ENCODE measurements at regions not wholly inside any gene's neighbourhood (a gene's known extent, or its start where the extent isn't known, plus 50 kb on each side); places are given as distances from the start of the nearest gene placed in this dataset.

DNA sequence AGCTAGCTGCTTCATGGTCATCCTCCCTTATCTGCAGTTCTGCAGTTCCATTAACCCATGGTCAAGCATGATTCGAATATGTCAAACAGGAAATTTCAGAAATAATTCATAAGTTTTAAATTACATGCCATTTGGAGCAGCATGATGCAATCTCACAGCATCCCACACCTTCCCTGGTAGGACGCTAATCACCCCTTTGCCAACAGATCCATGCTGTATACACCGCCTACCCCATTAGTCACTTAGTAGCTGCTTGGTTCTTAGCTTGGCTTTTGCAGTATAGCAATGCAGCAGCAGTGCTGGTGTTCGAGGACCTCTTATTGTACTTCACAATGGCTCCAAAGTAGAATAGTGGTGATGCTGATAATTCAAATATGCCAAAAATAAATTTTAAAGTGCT lies 739.7 kb upstream of the CDH9 start:
- Histone ChIP-seq H2AFZ (ENCODE audit: low read depth) (no peak overlapping the region), H3K27me3 (ENCODE audit: insufficient read depth) (no peaks in the 10 kb centered on the region; the same call in 1 of the 2 replicates), H3K4me1 (ENCODE audit: control insufficient read depth in 1 of 2, insufficient read depth in 2 of 2, low read depth in 1 of 2, low read length in 1 of 2) (no peaks in the 10 kb centered on the region), H3K4me2 (no peak overlapping the region), H3K9me2 (no peaks in the 10 kb centered on the region), H3K27ac (ENCODE audit: low read depth in 2 of 2, low read length in 1 of 2) (no peak overlapping the region), H3K4me3 (ENCODE audit: low read depth in 2 of 2, low read length in 1 of 2) (no peak overlapping the region), H3K9ac (no peak overlapping the region), H3F3A (replicated peaks; ENCODE audit: insufficient read depth) (no peaks in the 10 kb centered on the region), H3K79me2 (ENCODE audit: insufficient read depth) (no peaks in the 10 kb centered on the region), H4K20me1 (ENCODE audit: insufficient read depth) (no peaks in the 10 kb centered on the region), H3K9me3 (no peaks in the 10 kb centered on the region), H3K36me3 (replicated peaks in 1 of 2; ENCODE audit: control insufficient read depth in 1 of 2, insufficient read depth in 2 of 2, low read length in 1 of 2) (no peaks in the 10 kb centered on the region)
- 7% methylated on average over 4 of the region's 4 CpGs for WGBS (ENCODE audit: low lambda C conversion rate)
- ChIA-PET CTCF (no interaction called here), POLR2A (no interaction called here)
- DNase-seq = no peak
- no peak for TF ChIP-seq TEAD4 (IDR thresholded peaks at IDR 0.05; ENCODE audit: borderline replicate concordance, insufficient read depth)

DNA sequence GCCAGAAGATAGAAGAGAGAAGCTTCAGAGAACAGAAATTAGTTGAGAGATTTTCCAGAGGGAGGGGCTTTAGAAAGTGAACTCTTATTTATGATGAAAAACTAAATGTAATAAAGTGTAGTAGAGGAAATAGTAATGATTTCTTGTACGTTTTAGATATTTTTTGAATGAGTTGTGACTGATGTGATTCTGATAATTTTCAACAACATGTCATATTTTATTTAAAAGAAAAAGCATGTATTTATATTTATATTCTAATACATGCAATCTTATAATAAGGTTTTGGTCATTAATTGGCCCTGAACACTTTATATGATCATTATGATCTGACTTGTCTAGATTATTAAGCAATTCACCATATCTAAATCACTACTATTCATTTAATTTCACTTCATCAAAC lies 735.2 kb upstream of the CDH9 start:
- POLR2A ChIA-PET = no interaction called here
- WGBS (ENCODE audit: low lambda C conversion rate) = 4% methylated on average over 1 of the region's 1 CpG

More for the DNA sequence above, 735.2 kb upstream of the CDH9 start:
- H2AFZ ChIP-seq (ENCODE audit: low read depth) = no peak overlapping the region
- H3K9me3 ChIP-seq = no peaks in the 10 kb centered on the region
- H3K9me2 ChIP-seq = no peaks in the 10 kb centered on the region
- no peak for DNase-seq
- no peak overlapping the region for H3K27ac ChIP-seq (ENCODE audit: low read depth in 2 of 2, low read length in 1 of 2)
- no peak overlapping the region for H3K4me3 ChIP-seq (ENCODE audit: low read depth in 2 of 2, low read length in 1 of 2)
- no peaks in the 10 kb centered on the region for H3K79me2 ChIP-seq (ENCODE audit: insufficient read depth)
- no peak for TF ChIP-seq RXRA (IDR thresholded peaks at IDR 0.05; ENCODE audit: borderline replicate concordance, low read depth)
- TF ChIP-seq, protein P1, sequence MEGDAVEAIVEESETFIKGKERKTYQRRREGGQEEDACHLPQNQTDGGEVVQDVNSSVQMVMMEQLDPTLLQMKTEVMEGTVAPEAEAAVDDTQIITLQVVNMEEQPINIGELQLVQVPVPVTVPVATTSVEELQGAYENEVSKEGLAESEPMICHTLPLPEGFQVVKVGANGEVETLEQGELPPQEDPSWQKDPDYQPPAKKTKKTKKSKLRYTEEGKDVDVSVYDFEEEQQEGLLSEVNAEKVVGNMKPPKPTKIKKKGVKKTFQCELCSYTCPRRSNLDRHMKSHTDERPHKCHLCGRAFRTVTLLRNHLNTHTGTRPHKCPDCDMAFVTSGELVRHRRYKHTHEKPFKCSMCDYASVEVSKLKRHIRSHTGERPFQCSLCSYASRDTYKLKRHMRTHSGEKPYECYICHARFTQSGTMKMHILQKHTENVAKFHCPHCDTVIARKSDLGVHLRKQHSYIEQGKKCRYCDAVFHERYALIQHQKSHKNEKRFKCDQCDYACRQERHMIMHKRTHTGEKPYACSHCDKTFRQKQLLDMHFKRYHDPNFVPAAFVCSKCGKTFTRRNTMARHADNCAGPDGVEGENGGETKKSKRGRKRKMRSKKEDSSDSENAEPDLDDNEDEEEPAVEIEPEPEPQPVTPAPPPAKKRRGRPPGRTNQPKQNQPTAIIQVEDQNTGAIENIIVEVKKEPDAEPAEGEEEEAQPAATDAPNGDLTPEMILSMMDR (IDR thresholded peaks at IDR 0.05) = no peak
- TF ChIP-seq YY1 (IDR thresholded peaks at IDR 0.05; ENCODE audit: low read depth) = no peak
- TF ChIP-seq, protein P2, sequence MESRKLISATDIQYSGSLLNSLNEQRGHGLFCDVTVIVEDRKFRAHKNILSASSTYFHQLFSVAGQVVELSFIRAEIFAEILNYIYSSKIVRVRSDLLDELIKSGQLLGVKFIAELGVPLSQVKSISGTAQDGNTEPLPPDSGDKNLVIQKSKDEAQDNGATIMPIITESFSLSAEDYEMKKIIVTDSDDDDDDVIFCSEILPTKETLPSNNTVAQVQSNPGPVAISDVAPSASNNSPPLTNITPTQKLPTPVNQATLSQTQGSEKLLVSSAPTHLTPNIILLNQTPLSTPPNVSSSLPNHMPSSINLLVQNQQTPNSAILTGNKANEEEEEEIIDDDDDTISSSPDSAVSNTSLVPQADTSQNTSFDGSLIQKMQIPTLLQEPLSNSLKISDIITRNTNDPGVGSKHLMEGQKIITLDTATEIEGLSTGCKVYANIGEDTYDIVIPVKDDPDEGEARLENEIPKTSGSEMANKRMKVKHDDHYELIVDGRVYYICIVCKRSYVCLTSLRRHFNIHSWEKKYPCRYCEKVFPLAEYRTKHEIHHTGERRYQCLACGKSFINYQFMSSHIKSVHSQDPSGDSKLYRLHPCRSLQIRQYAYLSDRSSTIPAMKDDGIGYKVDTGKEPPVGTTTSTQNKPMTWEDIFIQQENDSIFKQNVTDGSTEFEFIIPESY (IDR thresholded peaks at IDR 0.05; ENCODE audit: borderline replicate concordance, low read depth) = no peak
- TF ChIP-seq TEAD4 (IDR thresholded peaks at IDR 0.05; ENCODE audit: borderline replicate concordance, insufficient read depth) = no peak
- TF ChIP-seq TCF12 (IDR thresholded peaks at IDR 0.05) = no peak
- TF ChIP-seq RAD21 (IDR thresholded peaks at IDR 0.05; ENCODE audit: low read length) = no peak
- no peak for TF ChIP-seq FOSL2 (IDR thresholded peaks at IDR 0.05; ENCODE audit: borderline replicate concordance, low read depth)
- no peak for TF ChIP-seq POLR2AphosphoS5 (IDR thresholded peaks at IDR 0.05; ENCODE audit: low read depth, low read length)
- no peak for TF ChIP-seq FOXM1 (IDR thresholded peaks at IDR 0.05; ENCODE audit: low read depth)
- no peak for TF ChIP-seq SIN3A (IDR thresholded peaks at IDR 0.05; ENCODE audit: borderline replicate concordance, low read depth, low read length)
- CTCF ChIA-PET = no interaction called here
- H3K27me3 ChIP-seq (ENCODE audit: insufficient read depth) = no peaks in the 10 kb centered on the region; the same call in 1 of the 2 replicates
- H3F3A ChIP-seq (replicated peaks; ENCODE audit: insufficient read depth) = no peaks in the 10 kb centered on the region
- no peaks in the 10 kb centered on the region for H4K20me1 ChIP-seq (ENCODE audit: insufficient read depth)
- H3K4me1 ChIP-seq (ENCODE audit: control insufficient read depth in 1 of 2, insufficient read depth in 2 of 2, low read depth in 1 of 2, low read length in 1 of 2) = no peaks in the 10 kb centered on the region
- no peaks in the 10 kb centered on the region for H3K36me3 ChIP-seq (replicated peaks in 1 of 2; ENCODE audit: control insufficient read depth in 1 of 2, insufficient read depth in 2 of 2, low read length in 1 of 2)
- no peak overlapping the region for H3K9ac ChIP-seq
- no peak overlapping the region for H3K4me2 ChIP-seq

All from SK-N-SH (cell line).